GM20431 (cell line): ENCODE measurements at regions not wholly inside any gene's neighbourhood (a gene's known extent, or its start where the extent isn't known, plus 50 kb on each side); places are given as distances from the start of the nearest gene placed in this dataset.

Source experiments
- in situ Hi-C: fragments of 300-500 bp; cut with MseI, MboI; formaldehyde crosslinking; loops from one replicate; pipeline ENCODE4 v1.15.0; 2020; ENCODE audit warnings: low sequenced_read_pairs; ENCODE audit not compliant: unreplicated experiment

DNA sequence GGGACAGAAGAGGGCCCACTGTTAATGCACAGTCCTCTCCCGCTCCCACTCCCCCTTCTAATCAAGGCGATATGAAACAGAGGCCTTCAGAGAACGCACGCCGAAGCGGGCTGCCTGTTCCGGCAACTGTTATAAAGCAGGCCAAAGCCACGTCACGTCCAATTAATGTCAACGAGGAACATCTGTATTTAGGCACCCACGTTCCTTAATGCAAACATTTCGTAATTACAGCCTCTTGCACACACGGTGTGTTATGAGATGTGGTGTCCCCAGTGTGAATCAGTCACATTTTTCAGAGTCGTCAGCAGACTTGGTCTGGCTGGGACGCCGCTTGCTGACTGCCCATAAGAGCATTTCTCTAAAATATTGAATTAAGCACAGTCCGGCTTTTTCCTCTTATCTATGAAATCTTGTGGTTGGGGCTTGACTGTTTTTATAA lies 339.0 kb downstream of the NSG2 start:
- in situ Hi-C loops, result no loop called here

DNA sequence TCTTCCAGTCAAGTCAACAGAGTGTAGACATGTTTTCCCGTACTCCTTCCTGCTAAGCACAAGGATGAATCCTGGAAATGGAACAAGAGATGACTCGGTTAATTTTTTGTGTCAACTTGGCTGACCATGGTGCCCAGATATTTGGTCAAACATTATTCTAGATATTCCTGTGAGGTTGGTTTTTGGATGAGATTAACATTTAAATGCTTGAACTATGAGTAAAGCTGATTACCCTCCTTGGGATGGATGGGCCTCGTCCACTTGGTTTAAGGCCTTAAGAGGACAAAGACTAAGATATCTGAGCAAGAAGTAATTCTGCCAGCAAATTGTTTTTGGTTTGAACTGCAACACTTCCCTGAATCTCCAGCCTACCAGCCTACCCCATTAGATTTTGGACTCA lies 338.1 kb upstream of the MSX2 start:
- in situ Hi-C loops, result no loop called here

- in situ Hi-C loops, result no loop called here
Measured at GRCh38 chr5:174386846-174387245, 337.5 kb upstream of the MSX2 start.

- in situ Hi-C loops, result no loop called here
Measured at GRCh38 chr5:174387448-174387847, 336.9 kb upstream of the MSX2 start.

DNA sequence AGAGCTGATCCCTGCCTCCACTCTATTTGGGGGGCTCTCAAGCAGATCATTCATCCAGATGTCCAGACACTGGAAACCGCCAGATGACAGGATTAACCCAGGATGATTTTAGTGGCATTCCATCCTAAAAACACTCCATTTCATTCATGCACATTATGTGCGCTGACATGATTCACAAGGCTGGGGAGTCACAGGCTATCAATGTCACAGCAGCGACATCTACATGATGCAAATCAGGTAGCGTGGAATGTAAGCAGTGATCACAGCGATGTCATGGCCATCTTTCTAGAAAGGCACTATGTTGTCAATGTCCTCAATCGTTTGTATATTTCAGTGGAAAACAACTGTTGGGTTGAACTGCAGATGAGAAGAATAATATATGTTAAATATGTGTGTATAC lies 331.5 kb upstream of the MSX2 start:
- in situ Hi-C loops, result no loop called here

DNA sequence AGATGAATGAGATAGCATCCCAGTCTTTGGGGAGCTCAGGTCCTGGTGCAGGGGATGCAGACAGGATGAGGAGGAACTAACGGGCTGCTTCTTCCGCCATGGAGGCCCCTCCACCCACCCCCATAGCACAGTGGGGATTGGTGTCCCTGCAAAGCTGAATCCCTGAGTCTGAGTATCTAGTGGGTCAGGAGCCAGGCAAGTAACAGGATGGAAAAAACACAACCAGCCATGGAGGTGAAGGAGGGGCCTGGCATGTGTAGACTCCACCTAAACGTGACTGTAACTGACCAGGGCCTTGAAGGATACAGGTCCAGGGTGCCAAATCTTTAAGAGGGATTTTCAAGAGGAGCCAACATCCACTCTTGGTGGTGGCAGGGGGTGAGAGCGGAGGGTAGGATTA lies 327.8 kb upstream of the MSX2 start:
- in situ Hi-C loops, result no loop called here

DNA sequence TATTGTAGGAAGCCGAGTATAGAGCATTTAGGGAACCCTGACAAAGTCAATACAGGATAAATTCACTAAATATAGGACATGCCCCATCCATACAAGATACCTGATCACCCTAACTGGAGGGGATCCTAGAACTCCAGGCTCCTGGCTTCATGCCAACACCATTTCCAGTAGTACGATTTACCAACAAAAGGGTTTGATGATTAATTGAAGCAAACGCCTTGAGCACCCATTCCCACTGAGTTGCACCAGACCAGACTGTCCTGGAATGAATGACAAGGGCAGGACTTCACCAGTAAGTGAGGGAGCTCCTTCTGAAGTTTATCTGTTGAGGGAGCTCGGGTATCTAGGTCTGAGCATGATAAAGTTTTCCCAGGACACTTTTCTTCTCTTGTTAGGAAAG lies 327.2 kb upstream of the MSX2 start:
- in situ Hi-C loops, result no loop called here

GRCh38 chr5:174398171-174398570 lies 326.2 kb upstream of the MSX2 start:
- in situ Hi-C loops, result no loop called here

GRCh38 chr5:174399411-174399810 lies 325.0 kb upstream of the MSX2 start:
- in situ Hi-C loops, result no loop called here

DNA sequence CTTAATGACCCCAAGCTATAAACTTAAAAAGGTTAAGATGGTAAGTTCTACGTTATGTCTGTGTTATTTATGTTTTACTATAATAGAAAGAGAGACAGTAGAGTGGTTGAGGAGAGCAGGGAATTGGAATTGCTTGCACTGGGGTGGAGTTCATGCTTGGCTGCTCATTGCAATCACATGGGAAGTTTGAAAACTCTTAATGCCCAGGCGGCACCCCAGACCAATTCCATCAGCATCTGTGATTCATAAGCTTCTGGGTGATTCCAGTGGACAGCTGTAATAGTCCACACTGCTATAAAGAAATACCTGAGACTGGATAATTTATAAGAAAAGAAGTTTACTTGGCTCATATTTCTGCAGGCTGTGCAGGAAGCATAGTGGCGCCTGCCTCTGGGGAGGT lies 323.9 kb upstream of the MSX2 start:
- in situ Hi-C loops, result no loop called here

DNA sequence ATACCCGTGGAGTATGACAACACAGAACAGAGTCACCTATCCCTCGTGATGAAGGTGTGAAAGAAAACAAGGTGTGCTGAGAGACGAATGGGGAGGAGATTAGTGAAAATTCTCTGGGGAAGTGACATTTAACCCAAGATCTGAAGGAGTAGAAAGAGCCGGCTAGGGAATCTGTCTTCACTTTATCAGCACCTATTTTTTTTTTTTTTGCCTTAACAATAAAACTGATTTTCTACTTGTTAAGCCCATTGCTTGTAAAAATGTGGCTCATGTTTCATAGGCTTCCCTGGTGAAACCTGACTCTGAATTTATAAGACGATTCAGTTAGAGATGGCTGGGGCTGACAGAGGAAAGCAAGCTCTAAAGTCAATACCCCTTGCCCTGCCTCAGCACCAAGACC lies 322.6 kb upstream of the MSX2 start:
- in situ Hi-C loops, result no loop called here

GRCh38 chr5:174402222-174402812 lies 322.1 kb upstream of the MSX2 start:
- in situ Hi-C loops, result no loop called here

DNA sequence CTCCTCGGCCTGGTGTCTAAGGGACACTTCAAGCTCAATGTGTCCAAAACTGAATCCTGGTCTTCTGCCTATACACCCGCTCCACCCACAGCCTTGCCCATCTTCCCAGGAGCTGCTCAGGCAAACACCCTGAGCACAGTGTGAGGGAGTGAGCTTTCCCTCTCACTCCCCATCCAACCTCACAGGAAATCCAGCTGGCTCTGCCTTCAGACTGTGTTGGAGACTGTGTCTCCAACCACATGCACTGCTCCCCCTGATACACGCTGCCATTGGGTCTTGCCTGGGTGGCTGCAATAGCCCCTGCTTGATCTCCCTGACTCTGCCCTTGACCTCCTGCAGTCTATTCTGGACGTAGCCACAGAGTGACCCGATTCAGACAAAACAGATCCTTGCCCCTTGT lies 319.5 kb upstream of the MSX2 start:
- in situ Hi-C loops, result no loop called here

DNA sequence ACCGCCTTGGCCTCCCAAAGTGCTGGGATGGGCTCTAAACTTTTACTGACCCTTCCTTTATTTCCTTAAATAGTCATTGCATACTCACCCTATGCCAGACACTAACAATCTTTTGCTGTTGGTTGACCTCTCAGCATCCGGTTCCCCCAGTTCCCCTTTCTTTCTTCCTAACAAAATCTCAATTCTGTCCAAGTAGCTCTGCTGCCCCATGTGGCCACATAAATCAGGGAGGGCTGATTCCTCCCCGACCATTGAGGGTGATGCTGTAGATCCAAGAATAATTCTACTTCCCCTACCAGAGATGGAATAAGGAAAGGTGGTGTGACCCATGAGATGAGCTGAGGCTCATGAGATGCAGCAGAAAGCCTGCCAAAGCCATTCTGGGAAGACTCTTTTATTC lies 315.3 kb upstream of the MSX2 start:
- in situ Hi-C loops, result no loop called here

DNA sequence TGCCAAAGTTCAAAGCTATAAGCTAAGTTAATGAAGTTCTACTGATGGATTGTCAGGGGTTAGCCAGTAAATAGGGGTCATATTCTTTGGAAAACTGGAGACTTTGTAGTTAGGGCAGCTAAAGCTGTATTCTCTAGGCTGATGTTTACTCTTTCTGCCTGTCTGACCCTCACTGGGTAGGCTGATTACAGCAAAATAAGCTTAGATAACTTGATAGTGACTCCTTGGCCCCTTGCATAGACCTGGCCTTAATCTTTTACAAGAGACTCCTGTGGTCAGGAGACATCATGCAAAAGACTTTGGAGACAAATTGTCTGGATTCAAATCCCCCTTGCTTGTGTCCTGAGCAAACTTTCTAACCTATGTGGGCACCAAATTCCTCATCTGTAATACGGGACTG lies 314.4 kb upstream of the MSX2 start:
- in situ Hi-C loops, result loop anchor here (10.0 kb wide), 1 partner anchor 375 kb away; no protein-coding TSS in a partner anchor

GRCh38 chr5:174410716-174411478 lies 313.5 kb upstream of the MSX2 start:
- in situ Hi-C loops, result loop anchor here (10.0 kb wide), 1 partner anchor 374 kb away; no protein-coding TSS in a partner anchor

DNA sequence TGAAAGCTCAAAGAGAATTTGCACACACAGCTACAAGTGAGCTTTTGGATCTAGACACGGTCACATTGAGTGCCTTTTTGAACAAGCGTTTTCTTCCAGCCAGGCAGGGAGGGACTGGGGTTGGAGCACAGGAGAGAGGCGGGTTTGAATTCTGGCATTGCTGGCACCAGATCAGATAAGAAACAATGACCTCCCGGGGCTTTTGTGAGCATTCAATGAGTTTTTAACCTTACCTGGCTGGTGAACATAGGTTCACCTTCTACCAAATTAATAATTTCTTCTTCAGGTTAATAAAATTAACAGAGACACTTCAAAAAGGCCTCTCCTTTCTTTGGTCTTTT lies 312.9 kb upstream of the MSX2 start:
- in situ Hi-C loops, result loop anchor here (10.0 kb wide), 1 partner anchor 373 kb away; no protein-coding TSS in a partner anchor

DNA sequence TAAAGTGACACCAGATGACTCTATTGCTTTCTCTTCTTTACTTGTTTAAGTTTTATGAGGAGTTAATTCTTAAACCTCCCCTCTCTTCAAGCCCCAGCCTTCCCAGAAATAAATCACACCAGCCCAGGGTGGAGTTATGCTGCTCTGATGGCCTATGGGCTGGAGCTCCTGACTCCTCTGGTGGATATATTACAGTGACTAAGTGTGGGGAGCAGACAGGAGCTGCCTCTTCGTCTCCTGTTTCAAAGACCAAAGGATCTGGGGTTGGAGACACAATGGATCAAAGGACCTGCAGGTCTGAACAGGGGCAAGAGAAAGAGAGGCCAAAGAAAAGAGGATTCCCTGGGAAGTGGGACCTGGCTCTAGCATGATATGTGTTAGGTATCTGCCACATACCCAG lies 312.0 kb upstream of the MSX2 start:
- in situ Hi-C loops, result loop anchor here (10.0 kb wide), 1 partner anchor 372 kb away; no protein-coding TSS in a partner anchor

GRCh38 chr5:174412941-174413340 lies 311.4 kb upstream of the MSX2 start:
- in situ Hi-C loops, result loop anchor here (10.0 kb wide), 1 partner anchor 372 kb away; no protein-coding TSS in a partner anchor

DNA sequence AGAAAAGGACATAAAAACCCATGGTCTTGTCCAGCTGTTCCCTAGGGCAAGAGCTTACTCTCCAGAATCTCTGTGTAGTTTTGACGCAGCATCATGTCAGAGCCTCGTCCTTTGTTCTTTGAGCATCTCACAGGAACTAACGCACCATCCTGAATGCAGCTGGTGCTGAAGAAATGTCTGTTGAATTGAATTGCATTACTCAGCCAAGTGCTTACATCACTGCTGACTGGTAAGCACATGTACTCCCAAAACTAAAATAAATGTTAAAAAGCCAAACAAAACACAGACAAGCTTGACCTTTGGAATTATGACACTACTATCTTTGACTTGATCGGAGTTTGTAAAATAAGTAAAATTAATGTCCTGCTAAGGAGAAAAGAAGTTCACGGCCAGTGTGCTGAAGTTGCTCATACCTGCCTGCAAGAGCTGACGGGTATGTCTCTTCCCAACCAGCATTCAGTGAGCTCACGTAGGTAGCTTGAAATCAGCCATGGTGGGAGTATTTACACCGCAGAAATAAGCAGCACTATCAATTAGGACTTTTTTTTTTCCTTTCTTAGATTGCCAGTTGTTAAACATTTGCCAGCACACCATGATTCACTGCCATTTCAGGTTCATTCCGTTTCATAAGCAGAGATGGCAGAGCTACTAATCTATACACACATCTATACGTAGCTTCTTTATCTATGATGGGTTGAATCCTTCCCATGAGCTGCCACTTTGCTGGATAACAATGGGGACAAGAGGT lies 310.6 kb upstream of the MSX2 start:
- in situ Hi-C loops, result loop anchor here (10.0 kb wide), 1 partner anchor 371 kb away; no protein-coding TSS in a partner anchor

GRCh38 chr5:174414315-174414710 lies 310.1 kb upstream of the MSX2 start:
- in situ Hi-C loops, result loop anchor here (10.0 kb wide), 1 partner anchor 370 kb away; no protein-coding TSS in a partner anchor
